Stimulated activated CD8-positive, alpha-beta memory T cell treated with anti-CD3 and anti-CD28 coated beads, Interleukin-4, amount 100 ng/mL, for 4 hours (primary cell): ENCODE measurements at regions not wholly inside any gene's neighbourhood (a gene's known extent, or its start where the extent isn't known, plus 50 kb on each side); places are given as distances from the start of the nearest gene placed in this dataset.

Source experiments
- DNase-seq, 2 donors: peaks; one replicate each; pipeline ENCODE4 v3.0.0-alpha.2; 2020; ENCODE audit warnings: low read depth in 2 of 2, low spot score in 1 of 2

GRCh38 chrX:42944381-42944998 lies 166.5 kb upstream of the PPP1R2C start:
- DNase-seq = no peak

DNA sequence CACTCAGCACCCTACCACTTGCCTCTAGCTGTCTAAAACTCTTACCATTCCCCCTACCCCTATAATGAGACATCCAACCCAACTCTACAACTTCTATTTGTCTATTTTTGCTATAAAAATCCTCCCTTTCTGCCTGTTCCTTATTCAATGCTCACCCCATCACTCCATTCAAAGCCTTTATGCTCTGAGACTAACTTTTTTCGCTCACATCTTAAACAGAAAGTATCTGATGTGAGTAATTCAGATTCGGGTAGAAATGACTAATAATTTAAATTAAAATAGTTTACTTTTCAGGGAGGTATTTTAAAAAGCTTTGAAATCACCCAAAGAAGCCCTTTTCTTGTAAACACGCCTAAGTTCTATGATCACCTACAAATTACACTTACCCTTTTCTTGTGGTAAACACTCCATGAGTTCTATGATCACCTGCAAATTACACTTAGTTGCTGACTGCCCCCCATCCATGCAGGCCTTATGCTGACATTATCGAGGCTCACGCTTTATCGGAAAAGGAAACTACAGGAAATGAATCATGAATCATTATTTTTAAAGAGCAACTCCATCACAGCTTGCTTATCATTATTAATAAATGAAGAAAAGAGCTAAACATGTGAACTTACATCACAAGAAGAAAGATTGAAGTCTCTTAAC lies 168.7 kb upstream of the PPP1R2C start:
- DNase-seq = no peak

- peak in 1 of 2 donors; percentile 35 for DNase-seq
Observed at GRCh38 chrX:42948723-42949657, 171.0 kb upstream of the PPP1R2C start.

- no peak for DNase-seq
Observed at GRCh38 chrX:42951747-42952146, 173.8 kb upstream of the PPP1R2C start.

- no peak for DNase-seq
Observed at GRCh38 chrX:42952621-42953020, 174.7 kb upstream of the PPP1R2C start.

DNA sequence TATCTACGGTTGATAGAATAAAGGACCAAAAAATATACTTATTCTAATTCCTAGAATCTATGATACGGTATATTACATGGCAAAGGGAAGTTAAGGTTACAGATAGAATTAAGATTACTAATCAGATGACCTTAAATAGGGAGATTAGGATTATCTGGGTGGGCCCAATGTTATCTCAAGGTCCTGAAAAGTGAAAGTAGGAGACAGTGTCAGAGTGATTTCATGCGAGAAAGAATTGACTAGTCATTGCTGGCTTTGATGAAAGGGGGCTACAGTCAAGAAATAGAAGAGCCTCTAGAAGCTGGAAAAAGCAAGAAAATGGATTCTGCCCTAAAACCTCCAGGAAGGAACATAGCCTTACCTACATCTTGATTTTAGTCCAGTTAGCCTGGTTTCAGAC lies 176.9 kb upstream of the PPP1R2C start:
- no peak for DNase-seq

DNA sequence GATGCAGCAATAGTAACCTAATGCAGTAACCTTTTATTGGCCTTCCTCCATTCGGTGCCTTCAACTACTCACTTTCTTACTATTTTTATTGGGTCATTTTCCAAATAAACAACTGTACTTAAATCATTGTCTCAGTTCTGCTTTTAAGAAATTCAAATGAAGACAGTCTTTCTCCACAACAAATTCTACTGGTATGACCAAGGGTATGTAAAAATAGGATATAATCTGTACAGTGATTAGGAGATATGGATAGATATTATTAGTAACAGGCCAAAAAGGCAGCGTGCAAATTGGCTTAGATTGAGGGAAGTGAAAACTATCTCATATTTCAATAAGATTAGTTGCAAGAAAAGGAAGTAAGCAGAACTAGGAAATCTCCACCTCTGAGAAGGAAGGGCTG lies 177.4 kb upstream of the PPP1R2C start:
- no peak for DNase-seq

DNA sequence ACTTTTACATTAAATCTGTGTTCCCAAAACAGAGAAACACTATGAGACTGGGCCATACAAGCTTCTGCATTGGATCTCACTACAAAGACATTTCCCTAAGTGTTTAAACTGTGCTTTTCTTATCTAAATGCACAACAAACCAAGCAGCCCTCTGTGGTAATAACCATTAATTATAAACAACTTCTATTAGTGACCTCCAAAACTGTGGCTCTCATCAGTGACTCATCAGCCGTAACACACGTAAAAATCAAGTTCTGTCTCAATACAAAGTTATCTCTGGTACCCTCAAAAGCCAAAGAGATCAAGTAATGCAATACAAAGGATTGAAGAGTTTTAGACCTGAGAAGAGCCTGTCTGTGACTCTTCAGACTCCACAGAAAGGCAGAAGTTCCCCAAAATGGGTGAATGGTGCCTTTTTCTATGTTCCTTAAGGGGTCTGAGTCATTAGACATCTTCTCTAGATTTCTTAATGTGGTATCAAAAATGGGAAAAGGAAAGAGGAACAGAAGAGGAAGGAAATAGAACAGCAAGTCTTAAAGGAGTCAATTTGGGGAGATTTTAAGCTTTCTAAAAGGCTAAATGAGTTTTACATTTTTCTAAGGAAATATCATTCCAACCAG lies 189.8 kb upstream of the PPP1R2C start:
- no peak for DNase-seq

DNA sequence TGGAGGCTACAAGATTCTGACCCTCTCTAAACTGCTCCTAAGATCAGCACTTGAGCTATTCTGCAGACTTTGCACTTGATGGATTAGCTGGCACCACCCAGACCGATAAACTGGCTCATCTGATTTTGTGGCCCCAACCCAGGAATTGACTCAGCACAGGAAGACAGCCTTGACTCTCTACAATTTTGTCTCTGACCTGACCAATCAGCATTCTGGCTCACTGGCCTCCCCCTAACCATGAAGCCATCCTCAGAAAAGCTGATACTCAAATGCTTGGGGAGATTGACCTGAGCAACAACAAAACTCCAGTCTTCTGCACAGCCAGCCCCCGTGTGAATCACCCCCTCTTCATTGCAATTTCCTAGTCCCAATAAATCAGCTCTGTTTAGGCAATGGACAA lies 195.4 kb upstream of the PPP1R2C start:
- no peak for DNase-seq

GRCh38 chrX:42975906-42976305 lies 197.9 kb upstream of the PPP1R2C start:
- DNase-seq = no peak

GRCh38 chrX:42976746-42977366 lies 198.9 kb upstream of the PPP1R2C start:
- DNase-seq = no peak

- DNase-seq = no peak
Observed at GRCh38 chrX:42978655-42979379, 200.9 kb upstream of the PPP1R2C start.

- DNase-seq = no peak
Observed at GRCh38 chrX:42988700-42989099, 210.7 kb upstream of the PPP1R2C start.

DNA sequence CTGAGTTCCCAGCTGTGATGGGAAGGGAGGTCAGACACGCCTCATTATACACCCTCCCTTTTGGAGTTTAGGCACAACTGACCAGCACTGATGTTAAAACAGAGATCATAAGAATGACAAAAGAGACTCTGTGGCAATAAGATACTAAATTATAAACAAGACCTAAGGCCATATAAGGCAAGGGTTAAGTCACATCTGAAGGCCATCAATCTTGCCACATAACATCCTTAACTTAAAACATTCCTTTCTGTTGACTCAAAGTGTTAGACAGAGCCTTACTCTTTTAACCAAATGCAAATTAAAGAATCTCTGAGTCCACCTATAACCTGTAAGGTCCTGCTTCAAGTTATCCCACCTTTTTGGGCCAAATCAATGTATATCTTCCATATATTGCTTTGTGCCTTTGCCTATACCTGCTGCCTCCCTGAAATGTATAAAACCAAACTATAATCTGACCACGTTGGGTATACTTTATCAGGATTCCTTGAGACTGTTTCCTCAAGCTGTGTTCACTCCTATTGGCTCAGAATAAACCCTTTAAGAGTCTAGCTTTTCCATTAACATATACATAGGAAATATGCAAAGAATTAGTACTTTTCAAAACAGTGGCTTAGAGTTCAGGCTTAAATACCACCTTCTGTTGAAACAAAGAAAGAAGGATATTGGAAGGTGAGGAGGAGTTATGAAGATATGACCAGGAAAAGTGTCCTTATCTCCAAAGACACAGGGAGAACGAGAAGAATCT lies 214.4 kb upstream of the PPP1R2C start:
- DNase-seq = no peak

DNA sequence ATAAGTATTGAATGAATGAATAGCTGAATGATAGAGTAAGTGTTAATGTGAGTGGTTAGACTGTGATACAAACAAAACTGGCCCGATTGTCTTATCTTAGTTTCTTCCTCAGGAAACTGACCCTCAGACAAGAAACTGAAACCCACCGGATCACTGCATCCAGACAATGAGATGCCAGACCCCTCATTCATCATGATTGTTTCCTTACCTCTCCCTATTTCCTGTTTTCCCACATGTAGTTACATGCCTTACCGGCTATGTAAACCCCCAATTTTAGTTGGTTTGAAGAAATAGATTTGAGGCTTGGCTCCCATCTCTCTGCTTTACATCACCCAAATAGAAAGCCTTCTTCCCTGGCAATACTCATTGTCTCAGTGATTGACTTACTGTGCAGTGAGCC lies 218.9 kb upstream of the PPP1R2C start:
- DNase-seq = no peak

GRCh38 chrX:43000121-43000520 lies 222.2 kb upstream of the PPP1R2C start:
- DNase-seq = no peak

- no peak for DNase-seq
Observed at GRCh38 chrX:43002526-43003203, 224.7 kb upstream of the PPP1R2C start.

DNA sequence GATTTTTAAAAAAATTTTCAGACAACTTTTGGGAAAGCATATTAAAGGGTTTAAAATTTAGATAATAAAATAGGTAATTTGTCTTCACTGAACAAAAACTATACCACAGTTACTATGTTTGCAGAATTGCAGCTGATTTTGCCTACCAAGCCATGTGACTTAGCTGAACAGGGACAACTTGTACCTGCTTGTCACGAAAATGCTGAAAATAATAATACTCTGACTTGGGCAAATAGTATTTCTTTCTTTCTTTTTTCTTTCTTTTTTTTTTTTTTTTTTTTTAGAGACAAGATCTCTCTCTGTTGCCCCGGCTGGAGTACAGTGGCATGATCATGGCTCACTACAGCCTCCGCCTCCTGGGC lies 225.2 kb upstream of the PPP1R2C start:
- no peak for DNase-seq

DNA sequence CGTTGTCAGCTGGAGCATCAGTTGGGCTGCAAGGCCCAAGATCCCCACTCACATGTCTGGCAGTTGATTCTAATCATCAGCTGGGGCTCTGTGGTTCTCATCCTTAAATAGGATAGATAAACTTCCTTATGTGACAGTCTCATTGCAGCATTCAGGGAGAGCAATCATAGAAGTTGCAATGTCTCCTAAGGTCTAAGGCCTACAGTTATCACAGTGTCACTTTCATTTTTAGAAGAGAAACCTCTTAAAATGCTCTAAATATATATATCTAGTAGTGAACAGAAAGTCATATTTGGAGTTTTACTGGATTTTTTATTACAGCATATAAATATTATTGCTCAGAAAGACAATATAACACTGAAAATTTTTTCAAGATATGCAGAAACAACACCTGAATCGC lies 226.0 kb upstream of the PPP1R2C start:
- no peak for DNase-seq
